CD4-positive, alpha-beta T cell treated with Interleukin-1 beta for 1 hour (primary cell): ENCODE measurements at regions not wholly inside any gene's neighbourhood (a gene's known extent, or its start where the extent isn't known, plus 50 kb on each side); places are given as distances from the start of the nearest gene placed in this dataset.

Source experiments
- DNase-seq, 2 donors: peaks; one replicate each; pipeline ENCODE4 v3.0.0-alpha.2; 2020 to 2022

DNA sequence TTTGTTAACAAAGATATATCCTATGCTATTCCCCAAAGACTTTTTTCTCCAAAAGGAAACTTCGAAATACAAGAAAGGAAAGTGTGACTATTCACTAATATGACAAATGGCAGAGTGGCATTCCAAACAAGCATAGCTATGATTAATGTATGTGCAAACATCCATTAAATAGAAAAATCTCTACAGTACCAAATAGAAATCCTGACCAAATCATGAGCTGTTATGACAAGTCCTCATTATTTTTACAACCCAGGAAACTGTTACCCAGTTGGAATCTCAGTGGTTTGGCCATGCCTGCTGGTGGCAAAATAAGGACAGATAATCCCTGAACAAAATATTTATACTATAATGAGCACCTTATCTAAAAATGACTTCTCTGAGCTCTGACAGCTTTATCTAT, 202.1 kb downstream of the SEC23A start:
- no peak for DNase-seq

DNA sequence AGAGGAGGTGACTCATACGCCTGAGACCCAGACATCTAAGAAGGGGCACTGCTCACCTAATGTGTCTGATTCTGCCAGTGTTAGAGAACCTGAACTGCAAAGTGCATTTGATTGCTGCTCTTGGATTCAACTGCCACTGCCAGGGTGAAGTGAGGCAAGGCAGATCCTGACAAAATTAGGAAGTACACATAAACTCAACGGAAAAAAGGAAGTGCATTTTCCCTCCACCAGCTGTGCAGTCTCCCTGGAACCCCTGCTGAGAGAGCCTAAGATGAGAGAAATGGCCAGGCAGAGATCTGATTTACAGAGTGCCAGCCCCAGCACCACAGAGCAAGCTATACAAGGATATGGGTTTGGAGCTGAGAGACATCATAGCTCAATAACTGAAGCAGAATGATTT, 215.3 kb downstream of the SEC23A start:
- no peak for DNase-seq

DNA sequence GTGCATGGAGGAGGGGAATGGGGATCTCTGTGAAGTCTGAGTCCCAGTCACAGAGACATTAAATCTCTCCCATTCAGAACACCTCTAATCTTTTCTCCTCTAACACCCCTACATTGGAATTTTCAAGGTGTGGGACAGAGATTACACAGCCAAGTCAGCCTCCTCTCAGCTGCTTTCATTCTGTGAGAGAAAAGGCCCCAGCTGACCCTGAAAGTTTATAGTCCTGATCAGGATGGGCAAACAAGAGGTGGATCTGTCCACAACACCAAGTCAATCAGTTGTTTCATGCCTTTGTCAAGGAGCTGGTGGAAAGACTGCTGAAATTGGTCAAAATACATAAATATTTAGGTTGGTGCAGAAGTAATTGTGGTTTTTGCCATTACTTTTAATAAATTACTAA, 218.9 kb downstream of the SEC23A start:
- DNase-seq: no peak

DNA sequence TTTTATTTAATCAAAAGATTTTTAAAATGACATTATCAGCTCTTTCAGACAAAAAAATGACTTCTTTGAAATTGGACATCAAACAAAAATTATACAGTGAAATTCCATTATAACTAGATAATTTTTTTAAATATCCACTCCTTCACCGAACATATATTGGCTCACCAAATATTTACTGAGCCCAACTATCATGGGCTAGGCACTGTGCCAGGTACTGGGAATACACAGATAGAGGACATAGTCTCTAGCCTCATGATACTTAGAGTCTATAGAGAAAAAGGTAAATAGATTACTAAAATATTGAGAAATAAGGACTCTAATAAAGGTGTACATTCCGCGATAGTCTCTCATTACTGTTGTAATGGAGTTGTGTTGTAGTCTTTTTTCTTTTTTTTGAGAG, 219.9 kb downstream of the SEC23A start:
- DNase-seq: no peak

DNA sequence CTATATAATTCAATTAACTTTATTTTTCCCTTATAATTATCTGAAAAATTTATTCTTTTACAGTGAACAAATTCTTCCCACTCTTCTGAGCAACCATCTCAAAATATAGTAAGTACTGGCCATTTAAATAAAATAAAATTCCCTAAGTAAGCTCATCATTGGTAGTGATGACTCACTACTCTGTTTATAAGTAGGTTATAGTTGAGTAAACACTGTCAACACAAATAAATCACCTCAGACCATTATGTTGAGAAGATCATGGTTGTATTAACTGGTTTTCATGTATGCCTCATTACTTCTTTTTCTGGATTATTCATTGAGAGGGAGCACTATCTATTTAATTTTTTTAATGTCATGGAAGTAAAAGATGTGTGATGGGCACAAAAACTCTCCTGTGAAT, 220.5 kb downstream of the SEC23A start:
- DNase-seq: no peak

DNA sequence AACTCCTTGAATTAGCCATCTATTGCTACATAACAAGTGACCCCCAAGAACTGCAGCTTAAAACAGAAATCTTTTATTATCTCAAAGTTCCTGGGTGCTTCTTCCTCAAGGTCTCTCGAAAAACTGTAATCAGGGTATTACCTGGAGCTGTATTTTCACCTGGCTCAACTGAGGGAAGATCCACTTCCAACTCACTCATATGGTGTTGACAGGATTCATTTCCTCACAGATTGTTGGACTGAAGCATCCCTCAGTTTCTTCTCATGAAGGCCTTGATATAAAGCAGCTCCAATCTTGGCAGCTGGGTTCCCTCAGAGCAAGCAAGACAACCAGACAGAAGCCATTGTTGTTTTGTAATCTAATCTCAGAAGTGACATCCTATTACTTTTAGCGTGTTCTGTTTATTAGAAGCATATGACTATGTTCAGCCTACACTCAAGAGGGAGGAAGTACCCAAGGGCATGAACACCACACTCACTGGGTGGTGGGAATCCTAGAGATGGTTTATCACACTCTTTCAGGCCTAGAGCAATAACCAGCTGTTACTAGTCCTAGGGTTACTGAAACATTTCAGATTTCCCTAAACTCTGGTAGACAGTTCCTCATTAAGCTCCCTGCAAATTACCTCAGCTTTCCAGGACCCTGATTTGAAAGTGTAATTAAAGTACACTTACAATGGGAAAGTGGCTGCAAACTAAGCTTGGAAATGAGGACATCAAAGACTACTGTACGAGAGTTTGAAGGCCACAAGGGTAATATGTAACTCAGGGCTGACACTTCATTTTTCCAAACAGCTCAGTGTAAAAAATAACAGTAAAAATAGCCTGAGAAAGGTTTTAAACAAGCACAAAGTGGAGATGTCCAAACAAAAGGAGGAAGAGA, 222.2 kb downstream of the SEC23A start:
- no peak for DNase-seq

DNA sequence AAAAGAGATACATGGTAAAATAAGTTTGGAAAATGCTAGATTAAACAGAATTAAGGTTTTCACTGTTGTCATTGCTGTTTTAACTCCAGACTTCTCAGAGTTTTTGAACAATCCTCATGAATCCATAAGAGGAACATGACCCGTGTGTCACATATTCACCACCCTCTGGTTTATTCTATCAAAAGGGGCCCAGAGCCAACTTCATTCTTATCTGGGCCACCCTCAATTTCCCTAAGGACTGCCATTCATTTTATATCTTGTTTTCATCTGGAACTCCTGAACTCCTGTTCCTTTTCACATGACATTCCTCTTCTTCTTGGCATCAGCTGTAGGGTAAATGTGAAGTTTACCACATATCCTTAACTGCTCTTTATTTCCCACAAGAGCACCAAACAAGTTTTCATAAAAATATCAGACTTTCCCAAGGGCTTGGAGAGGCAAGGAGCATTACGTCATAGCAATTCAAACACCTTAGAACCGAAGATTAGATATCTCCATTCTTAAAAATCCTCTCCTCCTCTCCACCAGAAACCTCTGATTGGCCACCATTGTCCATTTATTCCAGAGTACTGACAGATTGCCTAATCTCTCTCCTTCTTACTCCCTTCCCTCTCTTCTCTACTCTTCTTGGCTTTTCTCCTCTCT, 225.2 kb downstream of the SEC23A start:
- DNase-seq: no peak

DNA sequence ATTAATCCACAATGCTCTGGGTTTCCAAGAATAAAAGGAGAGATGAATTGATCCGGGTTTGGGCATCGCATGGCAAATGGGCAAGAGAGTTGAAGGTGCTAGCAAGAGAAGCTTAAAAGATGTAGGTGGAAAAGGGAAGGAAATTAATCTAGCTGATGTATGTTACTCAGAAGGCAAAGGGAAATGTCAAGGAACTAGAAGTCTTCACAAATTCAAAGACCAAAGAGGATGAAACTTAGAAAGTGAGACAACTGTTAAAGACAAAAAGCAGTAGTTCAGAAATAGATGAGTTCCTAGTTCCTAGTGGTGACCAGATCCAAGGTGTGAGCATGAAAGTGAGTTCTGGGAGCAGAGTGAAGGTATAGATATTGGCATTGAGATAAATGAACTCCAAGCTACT, 228.3 kb downstream of the SEC23A start:
- DNase-seq: no peak

DNA sequence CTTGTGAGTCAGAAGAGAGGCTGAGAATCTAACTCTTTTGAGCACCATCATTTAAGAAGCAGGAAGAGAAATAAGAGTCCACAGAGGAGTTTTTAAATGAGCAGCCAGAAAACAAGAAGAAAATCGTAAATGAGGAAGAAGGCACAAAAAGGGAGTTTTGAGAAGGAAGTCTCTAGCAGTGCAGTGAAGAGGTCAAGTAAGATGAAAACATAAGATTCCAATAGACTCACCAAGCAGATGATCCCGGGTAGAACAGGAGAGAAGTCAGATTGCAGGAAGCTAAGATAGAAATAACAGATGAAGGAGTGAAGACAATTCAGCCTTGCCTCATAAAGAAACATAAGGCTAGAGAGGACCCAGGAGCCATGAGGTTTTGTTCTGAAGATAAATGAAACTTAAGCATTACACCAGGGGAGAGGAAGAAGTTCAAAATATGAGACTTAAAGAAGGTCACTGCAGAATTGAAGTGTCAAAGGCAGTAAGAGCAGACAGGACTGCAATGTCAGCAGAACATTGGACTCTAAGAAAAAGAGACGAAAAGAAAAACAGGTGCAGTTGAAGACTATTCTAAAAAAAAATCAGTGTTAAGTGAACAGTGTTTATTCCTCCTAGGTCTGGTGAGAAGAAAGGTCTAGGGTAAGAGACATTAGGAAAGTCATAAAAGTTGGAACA, 229.0 kb downstream of the SEC23A start:
- no peak for DNase-seq

DNA sequence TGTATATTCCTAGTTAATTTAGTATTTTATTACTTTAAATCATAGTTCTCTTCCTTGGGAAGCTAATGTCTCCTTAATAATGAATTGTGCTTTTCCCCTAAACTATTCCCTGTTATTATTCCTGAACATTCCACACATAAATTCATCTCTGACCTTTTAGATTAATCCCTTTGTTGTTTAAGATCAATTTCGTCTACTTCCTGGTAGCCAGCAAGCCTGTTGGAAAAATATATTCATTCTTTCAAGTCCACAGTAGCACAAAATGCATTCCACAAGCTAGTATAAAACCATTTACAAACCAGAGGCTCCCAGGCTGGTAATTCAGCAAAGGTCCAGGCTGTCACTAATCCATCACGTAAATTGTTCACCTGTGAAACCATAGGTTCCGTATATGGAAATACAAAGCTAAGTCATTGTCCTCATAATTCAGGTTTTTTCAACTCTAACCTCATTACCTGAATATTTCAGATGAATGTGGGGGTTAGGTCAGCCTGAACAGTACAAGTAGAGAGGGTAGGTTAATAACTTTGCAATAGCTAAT, 232.7 kb downstream of the SEC23A start:
- no peak for DNase-seq

DNA sequence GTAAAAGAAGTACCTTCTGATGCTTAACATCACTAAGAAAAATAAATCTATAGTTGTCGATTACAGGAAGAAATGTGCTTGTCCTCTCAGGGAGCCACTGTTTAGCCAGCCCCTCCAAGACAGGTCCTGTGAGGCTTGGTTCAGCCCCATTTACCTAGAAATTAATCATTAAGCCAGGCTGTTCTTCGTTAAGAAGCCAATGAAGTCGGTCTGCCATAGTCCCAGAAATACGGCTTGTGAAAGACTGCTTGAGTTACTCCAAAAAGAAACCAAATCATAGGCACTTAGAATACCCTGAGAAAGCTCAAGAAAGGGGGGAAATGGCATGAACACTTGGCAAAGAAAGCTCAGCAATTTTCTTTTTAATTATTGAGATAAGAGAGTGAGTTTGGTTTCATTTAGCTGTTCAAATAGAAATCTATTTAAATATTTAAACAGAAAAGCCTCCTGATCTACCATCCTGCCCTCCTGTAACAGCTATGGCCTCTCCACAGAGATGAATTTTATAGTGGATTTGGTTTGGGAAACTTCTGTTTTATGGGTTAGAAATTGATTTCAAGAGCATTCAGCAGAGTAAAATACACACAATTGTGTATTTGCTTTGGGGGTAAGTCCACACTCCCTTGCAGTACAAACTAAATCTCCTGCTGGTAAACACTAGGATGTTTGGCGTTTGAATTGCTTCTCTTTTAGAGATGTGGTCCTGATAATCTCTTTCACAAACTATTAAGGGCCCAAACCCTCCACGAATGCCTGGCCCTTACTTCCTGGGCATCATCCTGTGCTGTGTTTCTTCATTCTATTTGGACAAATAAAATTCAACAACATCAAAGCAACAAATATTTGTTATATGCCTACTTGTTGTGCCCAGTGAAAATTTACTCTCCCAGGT, 234.4 kb downstream of the SEC23A start:
- DNase-seq: no peak

DNA sequence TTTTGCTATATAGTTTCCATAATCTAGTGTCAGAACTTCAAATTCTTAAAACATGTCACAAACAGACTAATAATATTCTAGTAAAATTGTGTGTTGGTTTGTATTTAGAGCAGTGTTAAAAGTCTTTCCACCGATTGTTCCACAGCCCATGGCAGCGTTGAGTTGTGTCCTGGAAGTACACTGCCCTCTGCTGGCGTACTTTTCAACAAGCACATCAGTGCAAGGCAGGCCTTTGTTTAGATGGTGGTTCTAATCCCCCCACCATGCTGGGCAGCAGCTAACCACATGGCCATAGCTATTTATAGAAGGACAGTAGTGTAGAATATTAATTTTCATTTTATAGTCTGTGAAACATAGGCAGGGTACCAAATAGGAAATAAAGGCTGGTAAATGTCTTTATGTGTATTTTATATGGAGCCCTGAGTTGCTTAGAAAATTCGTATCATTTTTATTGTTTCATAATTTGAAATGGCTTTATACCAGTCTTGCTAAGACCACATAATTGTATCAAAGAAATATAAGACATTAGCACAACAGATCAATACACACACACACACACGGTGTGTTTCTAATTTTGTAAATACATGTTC, 235.4 kb downstream of the SEC23A start:
- DNase-seq: peak; percentile 42 to 56

DNA sequence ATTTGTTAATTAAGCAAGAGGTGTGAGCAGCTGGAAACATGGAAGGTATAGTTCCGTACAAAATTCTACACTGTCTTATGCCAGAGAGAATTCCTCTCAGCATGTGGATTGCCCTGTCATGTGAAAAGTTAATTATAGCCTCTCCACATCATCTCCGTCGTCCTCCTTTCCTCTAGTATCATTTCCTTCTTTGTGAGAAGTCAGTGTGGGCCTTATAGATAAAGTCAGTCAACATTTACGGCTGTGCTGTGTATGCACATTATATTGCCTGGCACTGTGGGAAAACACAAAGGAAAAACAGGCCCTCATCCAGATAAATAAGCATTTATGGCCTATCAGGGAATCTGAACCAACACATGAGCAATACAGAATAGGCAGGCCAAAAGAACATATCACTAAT, 236.6 kb downstream of the SEC23A start:
- no peak for DNase-seq

DNA sequence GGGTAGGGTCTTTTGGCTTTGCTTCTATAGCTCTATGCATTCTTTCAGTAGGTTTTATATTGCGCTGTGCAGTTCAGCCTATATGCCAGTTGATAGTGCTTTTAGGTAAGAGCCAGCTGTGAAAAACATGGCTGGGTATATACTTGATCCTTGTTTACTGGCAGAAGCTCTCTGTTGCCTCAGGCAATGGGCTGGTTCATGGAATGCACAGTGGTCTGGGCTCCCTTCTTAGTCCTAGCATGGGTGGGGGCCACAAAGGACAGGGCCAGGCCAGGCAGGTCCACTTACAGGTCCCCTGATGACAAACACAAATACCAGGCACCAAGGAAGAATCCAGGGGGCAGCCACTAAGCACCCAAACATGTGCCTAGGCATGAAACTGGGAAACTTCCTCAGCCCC, 240.7 kb downstream of the SEC23A start:
- no peak for DNase-seq

DNA sequence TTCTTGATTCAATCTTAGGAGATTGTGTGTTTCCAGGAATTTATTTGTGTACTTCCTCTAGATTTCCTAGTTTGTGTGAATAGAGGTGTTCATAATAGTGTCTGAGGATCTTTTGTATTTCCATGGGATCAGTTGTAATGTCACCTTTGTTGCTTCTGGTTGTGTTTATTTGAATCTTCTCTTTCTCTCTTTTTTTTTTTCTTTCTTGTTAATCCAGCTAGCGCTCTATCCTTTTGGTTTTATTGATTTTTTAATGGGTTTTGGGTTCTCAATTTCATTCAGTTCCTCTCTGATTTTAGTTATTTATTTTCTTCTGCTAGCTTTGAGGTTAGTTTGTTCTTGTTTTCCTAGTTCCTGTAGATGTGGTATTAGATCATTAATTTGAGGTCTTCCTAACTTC, 242.5 kb downstream of the SEC23A start:
- DNase-seq: no peak

DNA sequence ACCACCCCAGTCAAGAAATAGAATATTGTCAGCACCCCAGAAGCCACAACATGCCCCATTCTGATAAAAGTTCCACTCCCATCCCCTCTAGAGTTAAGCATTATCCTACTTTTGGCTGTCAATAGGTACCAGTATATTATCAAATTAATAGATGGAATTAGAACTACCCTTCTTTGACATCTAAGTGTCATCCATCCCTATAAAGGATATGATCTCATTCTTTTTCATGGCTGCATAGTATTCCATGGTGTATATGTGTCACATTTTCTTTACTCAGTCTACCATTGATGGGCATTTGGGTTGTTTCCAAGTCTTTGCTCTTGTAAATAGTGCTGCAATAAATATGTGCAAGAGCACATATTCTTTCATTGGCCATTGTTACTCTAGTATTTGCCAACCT, 246.2 kb downstream of the SEC23A start:
- DNase-seq: no peak

DNA sequence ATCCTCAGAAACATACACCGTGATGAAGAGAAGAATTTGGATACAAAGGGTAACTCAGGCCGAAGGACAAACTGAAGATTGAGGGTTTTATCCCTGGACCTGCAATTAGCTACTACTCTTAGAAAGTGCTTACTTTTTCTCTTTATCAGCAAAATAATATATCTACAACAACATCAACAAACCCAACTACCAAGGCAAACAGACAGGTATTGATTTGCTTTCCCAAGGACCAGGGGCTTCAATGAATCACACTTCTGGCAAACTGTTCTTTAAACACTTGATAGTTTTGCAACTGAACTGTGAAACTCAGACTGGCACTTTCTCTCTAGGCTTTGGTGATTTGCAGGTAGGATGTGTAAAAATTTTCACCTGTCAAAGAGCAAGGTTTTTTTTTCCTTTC, 247.5 kb downstream of the SEC23A start:
- no peak for DNase-seq

DNA sequence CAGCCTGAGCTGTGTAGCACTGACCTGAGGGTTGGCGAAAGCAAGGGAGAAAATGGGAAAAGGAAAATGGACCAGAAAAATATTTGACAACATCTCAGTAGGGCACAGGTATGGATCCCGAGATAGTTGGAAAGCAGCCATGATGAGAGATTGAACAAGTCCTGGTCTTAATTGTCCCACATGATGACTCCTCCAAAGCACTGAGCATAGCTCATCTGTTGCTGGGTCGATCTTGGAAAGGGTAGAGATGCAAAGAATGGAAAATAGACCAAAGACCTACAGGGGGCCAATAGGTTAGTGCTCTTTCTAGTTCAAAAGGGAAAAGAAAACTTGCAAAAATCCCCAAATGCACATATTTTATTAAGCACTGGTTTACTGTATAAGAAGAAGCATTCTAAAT, 251.9 kb downstream of the SEC23A start:
- no peak for DNase-seq

DNA sequence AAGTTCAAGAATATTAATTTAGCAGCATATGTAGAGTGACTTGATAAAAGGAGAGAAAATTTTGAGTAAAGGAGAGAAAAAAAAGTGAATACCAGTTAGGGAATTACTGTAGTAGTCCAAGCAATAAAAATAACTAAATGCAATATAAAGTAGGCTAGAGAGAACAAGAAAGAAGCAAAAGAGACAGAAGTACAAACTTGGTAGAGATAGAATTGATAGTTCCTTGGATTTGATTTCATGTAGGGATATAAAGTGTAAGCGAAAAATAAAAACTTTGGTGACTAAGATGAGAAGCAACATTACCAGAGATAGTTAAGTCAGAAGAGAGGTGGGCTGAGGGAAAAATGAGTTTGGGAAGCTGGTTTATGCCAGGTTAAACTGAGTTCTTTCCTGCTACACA, 252.4 kb downstream of the SEC23A start:
- DNase-seq: no peak

DNA sequence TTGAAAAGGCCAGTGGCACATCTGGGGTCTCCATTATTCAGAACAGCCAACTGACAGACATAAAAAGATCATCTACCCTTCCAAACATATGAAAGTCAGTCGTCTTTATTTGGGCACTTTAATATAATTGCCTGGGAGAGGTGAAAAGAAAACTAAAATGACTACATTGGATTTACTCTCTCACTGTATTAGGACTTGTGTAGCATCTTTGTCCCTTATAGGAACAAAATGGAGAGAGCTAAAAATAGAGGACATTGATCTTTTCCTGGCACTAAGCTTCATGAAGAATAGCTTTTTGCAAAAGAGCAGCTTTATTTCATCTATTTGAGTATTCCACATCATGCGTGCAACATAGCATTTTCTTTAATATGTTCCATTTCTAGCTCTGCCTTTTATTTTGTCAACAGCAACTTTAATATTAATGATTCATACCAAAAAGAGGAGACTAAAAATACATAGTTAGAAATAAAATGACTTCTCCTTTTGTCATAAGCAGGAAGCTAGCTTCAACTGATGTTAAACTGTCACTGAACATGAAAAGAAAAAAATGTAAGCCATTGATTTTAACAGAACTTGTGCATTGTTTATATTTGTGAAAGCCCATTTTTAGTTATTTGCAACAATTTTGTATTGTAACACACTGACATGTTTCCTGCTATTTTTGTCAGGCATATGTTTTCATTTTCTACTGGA, 254.6 kb downstream of the SEC23A start:
- no peak for DNase-seq

DNA sequence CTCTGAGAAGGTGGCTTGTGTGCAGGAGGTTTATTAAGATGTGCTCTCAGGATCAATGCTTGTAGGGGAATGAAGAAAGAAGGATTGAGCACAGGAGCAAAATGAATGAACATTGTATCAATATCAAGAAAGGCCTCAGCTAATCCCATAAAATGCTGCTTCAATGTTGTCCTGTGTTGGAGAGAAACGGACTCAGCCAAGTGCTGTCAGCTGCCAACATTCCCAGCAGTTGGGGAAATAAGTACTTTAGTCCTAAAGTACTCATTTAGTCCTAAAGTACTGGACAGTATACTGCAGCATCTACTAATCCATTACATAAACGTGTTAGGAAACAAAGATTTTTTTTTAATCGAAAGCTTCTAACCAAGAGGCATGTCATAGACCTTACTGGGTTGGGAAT, 255.9 kb downstream of the SEC23A start:
- no peak for DNase-seq
